T-helper 9 cell (primary cell): ENCODE measurements at regions not wholly inside any gene's neighbourhood (a gene's known extent, or its start where the extent isn't known, plus 50 kb on each side); places are given as distances from the start of the nearest gene placed in this dataset.
"Not testable (repeated sequence)": the region's sequence is repeated elsewhere in the genome, so short reads cannot be mapped to it uniquely, and the experiment has no call there.

Experiments
- DNase-seq: peaks from one replicate; pipeline ENCODE4 v3.0.0-alpha.2; 2020

GRCh38 chr12:125824276-125824675, 759.0 kb downstream of the AACS start:
- no peak for DNase-seq

DNA sequence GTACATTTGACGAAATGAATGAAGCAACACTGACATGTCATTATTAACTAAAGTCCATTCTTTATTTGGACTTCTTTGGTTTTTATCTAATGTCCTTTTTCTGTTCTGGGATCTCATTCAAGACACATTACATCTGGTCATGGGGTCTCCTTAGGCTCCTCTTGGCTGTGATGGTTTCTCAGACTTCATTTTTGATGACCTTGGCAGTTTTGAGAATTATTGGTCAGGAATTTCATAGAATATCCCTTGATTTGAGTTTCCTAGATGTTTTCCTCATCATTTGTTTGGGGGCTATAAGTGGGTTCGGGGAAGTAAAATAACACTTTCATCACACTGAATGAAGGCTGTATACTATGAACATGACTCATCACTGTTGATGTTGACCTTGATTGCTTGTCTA, 770.6 kb downstream of the AACS start:
- DNase-seq = no peak

- DNase-seq = no peak
Observed at GRCh38 chr12:125836647-125837046, 771.4 kb downstream of the AACS start.

GRCh38 chr12:125841332-125841731, 776.1 kb downstream of the AACS start:
- no peak for DNase-seq

GRCh38 chr12:125852116-125852515, 786.9 kb downstream of the AACS start:
- no peak for DNase-seq

GRCh38 chr12:125852679-125853078, 787.4 kb downstream of the AACS start:
- no peak for DNase-seq

DNA sequence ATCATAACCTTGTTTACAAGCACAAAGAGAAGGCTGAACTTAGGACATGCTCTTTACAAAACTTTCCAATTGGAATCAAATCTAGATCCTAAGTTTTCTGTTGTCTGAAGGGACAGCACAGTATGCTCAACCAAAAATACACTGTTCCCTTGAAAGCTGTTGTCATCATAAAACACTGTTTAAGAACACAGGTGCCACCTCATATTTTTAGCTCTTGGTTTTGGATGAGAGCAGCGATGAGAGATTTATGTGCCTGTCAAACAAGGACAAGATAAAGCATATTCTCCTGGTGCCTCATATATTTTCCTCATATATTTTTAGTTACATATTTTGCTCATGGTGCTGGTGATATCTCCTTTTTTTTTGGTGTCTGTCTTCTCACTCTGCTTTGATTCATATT, 788.4 kb downstream of the AACS start:
- no peak for DNase-seq

DNA sequence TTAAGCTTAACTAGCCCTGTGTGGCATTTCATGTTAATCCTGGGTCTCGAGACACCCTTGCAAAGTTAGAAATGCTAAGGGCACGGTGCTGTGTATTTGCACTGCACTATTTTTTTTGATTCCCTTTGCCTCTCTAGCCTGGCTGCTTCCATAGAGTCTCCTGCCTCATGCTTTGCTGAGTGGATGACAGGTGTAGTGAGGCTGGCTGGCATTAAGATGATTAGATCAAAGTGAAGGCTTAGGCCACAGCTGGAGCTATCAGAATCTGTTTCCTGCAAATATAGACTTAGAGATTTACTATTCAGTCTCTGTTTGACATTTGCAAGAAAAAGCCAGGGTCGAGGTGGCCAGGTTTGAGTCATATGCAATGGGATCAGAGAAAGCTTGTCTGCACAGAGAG, 791.1 kb downstream of the AACS start:
- no peak for DNase-seq

DNA sequence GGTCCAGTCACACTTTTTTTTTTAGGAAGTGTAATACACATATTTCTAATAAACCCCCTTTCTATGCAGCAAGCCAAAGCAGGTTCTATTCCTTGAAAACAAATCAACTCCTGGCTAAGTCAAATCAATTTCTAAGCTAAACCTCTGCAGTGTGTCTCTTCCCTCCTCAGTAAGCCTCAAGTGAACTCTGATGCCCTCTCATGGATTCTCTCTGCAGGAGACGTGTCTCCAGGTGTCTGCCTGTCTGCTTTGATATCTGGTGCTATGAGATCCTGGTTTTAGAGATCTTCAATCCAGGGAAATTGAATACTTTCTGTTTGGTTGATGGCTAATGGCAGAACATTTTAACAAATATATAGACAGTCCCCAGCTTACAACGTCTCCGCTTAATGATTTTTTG, 791.7 kb downstream of the AACS start:
- DNase-seq = no peak

DNA sequence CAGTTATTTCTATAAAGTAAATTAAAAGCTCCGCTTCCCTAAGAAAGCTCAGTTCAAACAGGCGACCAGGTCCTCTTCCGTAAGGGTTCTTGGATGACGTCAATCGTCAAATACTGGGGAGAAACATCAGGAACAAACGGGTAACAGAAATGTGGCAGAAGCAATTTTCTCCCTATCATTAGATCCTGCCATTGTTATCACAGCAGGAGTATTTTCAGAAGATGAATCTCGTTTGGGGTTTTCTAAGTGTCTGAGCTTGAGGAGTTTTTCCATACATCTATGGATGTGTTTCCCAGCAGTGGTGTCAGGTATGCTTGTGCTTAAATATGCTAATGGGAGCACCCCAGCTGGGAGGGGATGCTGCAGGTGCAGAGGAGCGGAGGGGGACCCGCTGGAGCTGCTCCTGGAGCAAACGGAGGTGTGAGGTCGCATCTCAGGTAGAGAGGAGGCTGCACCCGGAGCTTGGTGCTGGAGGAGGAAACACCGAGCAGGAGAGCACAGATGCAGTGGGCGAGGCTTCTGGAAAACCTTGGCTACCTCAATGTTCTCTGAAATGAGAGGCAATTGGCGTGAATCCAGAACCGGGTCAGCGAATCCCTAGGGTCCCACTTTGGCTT, 795.5 kb downstream of the AACS start:
- no peak for DNase-seq

DNA sequence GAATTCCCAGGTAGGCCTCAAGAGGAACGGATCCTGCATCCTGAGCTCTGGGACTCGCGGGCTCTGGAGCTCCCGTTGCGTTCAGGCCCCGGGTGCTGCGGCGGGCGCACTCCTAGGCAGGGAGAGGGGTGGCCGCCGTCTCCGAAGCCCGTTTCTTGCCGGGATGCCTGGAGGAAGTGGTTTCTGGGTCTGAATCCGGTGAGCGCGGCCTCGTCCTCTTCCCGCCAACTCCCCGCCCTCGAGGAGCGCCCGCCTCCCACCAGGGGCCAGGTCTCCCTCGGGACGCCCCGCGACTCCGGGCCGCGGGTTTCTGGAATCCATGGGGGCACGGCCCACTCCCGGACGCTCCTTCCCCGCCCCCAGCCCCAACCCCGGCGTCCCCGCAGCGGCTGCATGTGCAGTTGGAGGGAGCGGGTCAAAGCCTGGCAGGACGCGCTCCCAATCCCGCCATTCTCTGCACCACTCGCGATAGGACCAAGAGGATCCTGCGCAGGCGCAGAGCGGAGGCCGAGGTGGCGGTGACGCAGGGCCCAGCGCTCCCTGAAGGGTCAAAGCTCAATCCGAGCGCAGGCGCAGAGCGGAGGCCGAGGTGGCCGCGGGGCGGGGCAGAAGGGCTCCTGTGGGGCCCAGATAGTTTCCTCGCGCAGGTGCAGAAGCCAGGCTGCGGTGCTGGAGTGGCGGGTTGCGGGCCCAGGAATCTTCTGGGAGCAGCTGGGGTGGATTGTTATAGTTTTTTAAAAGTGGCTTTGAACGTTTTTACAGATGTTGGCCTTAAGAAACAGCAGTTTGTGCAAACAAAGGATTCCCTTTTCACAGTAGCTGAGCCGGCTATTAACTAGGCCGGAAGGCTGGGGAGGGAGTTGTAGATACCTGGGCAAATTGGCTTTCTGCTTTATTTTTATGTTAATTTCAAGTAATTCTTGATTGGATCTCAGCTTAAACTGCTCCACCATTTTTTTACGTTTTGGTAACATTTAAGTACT, 796.4 kb downstream of the AACS start:
- no peak for DNase-seq

- DNase-seq = not testable (repeated sequence)
Observed at GRCh38 chr12:125865236-125865635, 800.0 kb downstream of the AACS start.

DNA sequence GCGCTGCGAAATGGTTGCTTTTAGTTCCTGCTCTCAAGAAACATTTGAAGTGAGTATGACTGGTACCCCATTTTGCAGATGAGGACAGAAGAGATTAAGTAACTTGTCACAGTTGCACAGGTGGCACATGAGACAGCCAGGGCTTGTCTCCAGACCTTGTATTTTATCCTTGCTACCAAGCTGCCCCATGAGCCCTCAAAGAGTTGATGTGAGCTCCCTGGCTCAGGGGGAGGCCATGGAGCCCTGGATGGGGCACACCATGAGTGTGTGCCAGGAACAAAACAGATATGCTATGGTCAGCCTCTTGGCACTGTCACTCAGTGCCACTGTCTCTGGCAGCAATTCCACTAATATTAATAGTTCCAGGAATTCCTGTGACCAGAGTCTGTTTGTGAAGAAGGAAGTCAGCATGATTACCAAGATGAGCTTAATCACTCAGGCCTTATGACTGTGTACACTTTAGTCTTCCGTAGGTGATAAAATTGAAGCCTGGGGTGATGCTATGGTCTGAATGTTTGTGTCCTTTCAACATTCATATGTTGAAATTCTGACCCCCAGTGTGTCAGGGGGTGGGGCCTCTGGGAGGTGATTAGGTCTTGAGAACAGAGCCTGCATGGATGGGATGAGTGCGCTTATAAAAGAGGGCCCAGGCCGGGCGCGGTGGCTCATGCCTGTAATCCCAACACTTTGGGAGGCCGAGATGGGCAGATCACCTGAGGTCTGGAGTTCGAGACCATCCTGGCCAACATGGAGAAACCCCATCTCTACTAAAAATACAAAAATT, 806.8 kb downstream of the AACS start:
- no peak for DNase-seq

GRCh38 chr12:125873016-125873415, 807.8 kb downstream of the AACS start:
- no peak for DNase-seq

- no peak for DNase-seq
Observed at GRCh38 chr12:125878483-125878882, 813.2 kb downstream of the AACS start.

DNA sequence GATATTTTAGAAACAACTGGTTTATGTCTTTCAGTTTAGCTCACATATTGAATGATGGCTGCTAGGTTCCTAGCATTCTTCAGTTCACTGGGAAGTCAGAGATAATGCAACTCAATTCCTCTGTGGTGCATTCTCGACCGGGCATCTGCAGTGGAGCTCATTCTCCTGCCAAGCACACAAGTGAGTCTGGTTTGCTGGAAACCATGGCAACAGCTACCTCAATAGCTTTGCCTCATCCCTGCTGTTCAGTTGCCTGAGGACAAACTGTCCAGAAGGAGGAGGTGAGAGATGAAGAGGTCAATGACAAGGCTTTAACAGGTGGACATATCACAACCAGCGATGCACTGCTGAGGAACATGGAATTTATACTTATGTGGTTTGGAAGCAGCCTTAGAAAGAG, 816.9 kb downstream of the AACS start:
- no peak for DNase-seq

DNA sequence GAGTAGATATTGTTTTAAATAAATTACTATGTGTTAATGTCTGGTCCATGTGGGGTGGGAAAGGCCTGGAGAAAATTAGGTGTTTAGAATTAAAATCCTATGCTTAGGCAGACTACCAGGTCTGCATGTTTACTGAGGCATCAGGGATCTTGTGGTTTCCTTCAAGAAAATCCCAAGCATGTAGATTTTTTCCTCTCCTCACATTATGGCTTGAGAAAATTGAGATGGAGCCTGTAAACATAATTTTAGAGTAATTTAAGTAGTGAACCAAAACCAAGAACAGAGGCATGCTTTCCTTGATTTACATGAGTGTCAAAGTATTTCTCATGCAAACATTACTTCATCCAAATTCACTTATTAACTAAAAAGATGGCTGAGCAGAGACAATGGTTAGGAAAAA, 823.7 kb downstream of the AACS start:
- DNase-seq = no peak

- DNase-seq = no peak
Observed at GRCh38 chr12:125889742-125890141, 824.5 kb downstream of the AACS start.

DNA sequence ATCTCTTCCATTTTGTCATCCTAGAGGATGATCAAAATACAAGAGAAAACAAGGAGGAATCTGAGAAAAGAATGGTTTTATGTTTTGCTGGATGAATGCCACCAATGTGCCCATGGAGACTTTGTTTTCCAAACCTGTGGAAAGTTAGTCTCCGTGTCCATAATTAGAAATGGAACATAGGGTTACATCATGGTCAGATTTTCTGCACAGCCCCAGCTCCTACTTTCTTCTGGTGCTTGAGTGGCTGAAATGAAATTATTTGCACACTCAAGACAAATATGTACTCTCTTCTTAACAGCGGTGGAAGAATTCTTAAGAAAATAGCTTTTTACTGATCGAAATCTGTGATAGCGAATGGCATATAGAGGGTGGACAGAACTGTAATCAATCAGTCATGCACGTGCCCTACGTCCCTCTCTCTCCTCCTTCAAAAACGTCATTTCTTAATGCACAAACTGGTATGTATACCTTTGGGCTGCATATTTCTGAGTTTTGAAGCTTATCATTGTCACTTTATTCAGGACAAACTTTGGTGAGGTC, 825.2 kb downstream of the AACS start:
- no peak for DNase-seq

- no peak for DNase-seq
Observed at GRCh38 chr12:125890971-125891370, 825.7 kb downstream of the AACS start.

- DNase-seq = no peak
Observed at GRCh38 chr12:125892276-125892675, 827.0 kb downstream of the AACS start.

- no peak for DNase-seq
Observed at GRCh38 chr12:125902991-125903390, 837.8 kb downstream of the AACS start.

- DNase-seq = no peak
Observed at GRCh38 chr12:125907351-125907750, 842.1 kb downstream of the AACS start.
